Trophoblast cell (in vitro differentiated cells and primary cell): ENCODE measurements at regions not wholly inside any gene's neighbourhood (a gene's known extent, or its start where the extent isn't known, plus 50 kb on each side); places are given as distances from the start of the nearest gene placed in this dataset.

Source experiments
- DNase-seq, 2 donors: peaks; one replicate each; pipeline ENCODE4 v3.0.0-alpha.2; 2016
- H2AFZ ChIP-seq: 2 replicates; pipeline ENCODE4 v1.6.1; 2013; ENCODE audit warnings: low read length, moderate library complexity, mild to moderate bottlenecking; ENCODE audit not compliant: insufficient read depth, poor library complexity
- H2AK5ac ChIP-seq: 2 replicates; pipeline ENCODE4 v1.6.1; 2013; ENCODE audit warnings: mild to moderate bottlenecking, low read length
- H2BK120ac ChIP-seq: 2 replicates; pipeline ENCODE4 v1.6.1; 2013; ENCODE audit warnings: low read length, mild to moderate bottlenecking, moderate library complexity; ENCODE audit not compliant: insufficient read depth, poor library complexity
- H2BK12ac ChIP-seq: 2 replicates; pipeline ENCODE4 v1.6.1; 2013; ENCODE audit warnings: mild to moderate bottlenecking, low read length, moderate library complexity
- H2BK5ac ChIP-seq: 2 replicates; pipeline ENCODE4 v1.6.1; 2013; ENCODE audit warnings: low read length, low read depth, moderate library complexity, mild to moderate bottlenecking; ENCODE audit not compliant: poor library complexity
- H3K14ac ChIP-seq: 2 replicates; pipeline ENCODE4 v1.6.1; 2013; ENCODE audit warnings: mild to moderate bottlenecking, low read length
- H3K18ac ChIP-seq: 2 replicates; pipeline ENCODE4 v1.6.1; 2013; ENCODE audit warnings: mild to moderate bottlenecking, low read length
- H3K23ac ChIP-seq: 2 replicates; pipeline ENCODE4 v1.6.1; 2013; ENCODE audit warnings: low read length
- H3K27ac ChIP-seq: 2 replicates; pipeline ENCODE4 v1.5.1; 2013; ENCODE audit warnings: low read depth, mild to moderate bottlenecking, inconsistent platforms, low read length, moderate library complexity
- H3K27me3 ChIP-seq: 2 replicates; pipeline ENCODE4 v1.6.1; 2013; ENCODE audit warnings: inconsistent platforms, mild to moderate bottlenecking, low read length, moderate library complexity; ENCODE audit not compliant: insufficient read depth
- H3K36me3 ChIP-seq, 2 experiments: 1 replicate in 1 of 2; 2 replicates in 1 of 2; pipeline ENCODE4 v1.6.1; 2013; ENCODE audit warnings: low read length in 2 of 2, mild to moderate bottlenecking in 2 of 2, moderate library complexity in 1 of 2; ENCODE audit not compliant: insufficient read depth in 2 of 2, control insufficient read depth in 1 of 2
- H3K4ac ChIP-seq: 2 replicates; pipeline ENCODE4 v1.6.1; 2013; ENCODE audit warnings: low read depth, mild to moderate bottlenecking, low read length, moderate library complexity
- H3K4me1 ChIP-seq, 2 experiments: 1 replicate in 1 of 2; 2 replicates in 1 of 2; pipeline ENCODE4 v1.6.1; 2013; ENCODE audit warnings: low read length in 2 of 2, mild to moderate bottlenecking in 2 of 2, moderate library complexity in 1 of 2; ENCODE audit not compliant: insufficient read depth in 2 of 2, control insufficient read depth in 1 of 2
- H3K4me2 ChIP-seq: 2 replicates; pipeline ENCODE4 v1.6.1; 2013; ENCODE audit warnings: inconsistent platforms, mild to moderate bottlenecking, low read length, moderate library complexity
- H3K4me3 ChIP-seq: 2 replicates; pipeline ENCODE4 v1.5.1; 2013; ENCODE audit warnings: mild to moderate bottlenecking, low read depth, low read length, inconsistent platforms
- H3K79me1 ChIP-seq: one replicate; pipeline ENCODE4 v1.6.1; 2013; ENCODE audit warnings: low read length
- H3K79me2 ChIP-seq: 2 replicates; pipeline ENCODE4 v1.6.1; 2013; ENCODE audit warnings: low read length, mild to moderate bottlenecking; ENCODE audit not compliant: control insufficient read depth, insufficient read depth, poor library complexity
- H3K9ac ChIP-seq: 2 replicates; pipeline ENCODE4 v1.6.1; 2013; ENCODE audit warnings: mild to moderate bottlenecking, low read length
- H3K9me3 ChIP-seq: 2 replicates; pipeline ENCODE4 v1.6.1; 2013; ENCODE audit warnings: low read depth, mild to moderate bottlenecking, control low read depth, inconsistent platforms, low read length; ENCODE audit not compliant: insufficient read depth
- H4K12ac ChIP-seq: 2 replicates; pipeline ENCODE4 v1.6.1; 2013; ENCODE audit warnings: low read depth, mild to moderate bottlenecking, low read length, moderate library complexity
- H4K8ac ChIP-seq: 2 replicates; pipeline ENCODE4 v1.6.1; 2013; ENCODE audit warnings: low read depth, mild to moderate bottlenecking, low read length, moderate library complexity
- H4K91ac ChIP-seq: one replicate; pipeline ENCODE4 v1.6.1; 2013; ENCODE audit warnings: low read depth, mild to moderate bottlenecking, low read length, moderate library complexity
- WGBS: extraction: QIAGEN DNeasy Blood & Tissue Kit; methylation state at CpG from one replicate; pipeline ENCODE4 v1.1.7; 2013; ENCODE audit warnings: missing lambda C conversion rate; ENCODE audit not compliant: insufficient read length, insufficient coverage; ENCODE audit errors: extremely low coverage; 5-methylcytosine and 5-hydroxymethylcytosine counted together

- Histone ChIP-seq H2BK5ac (no peak overlapping the region), H3K4ac (no peak overlapping the region), H3K79me2 (no peaks in the 10 kb centered on the region), H2AFZ (no peak overlapping the region), H3K18ac (no peak overlapping the region), H3K23ac (no peak overlapping the region), H3K9ac (no peak overlapping the region), H3K79me1 (peaks cover 13% of the 10 kb centered on the region), H3K36me3 (no peaks in the 10 kb centered on the region), H2BK12ac (peak overlapping the region; percentile 27), H3K14ac (no peak overlapping the region), H3K27me3 (no peaks in the 10 kb centered on the region), H3K4me1 (peaks cover 0 to 11% of the 10 kb centered on the region in 2 experiments), H4K8ac (no peak overlapping the region), H4K91ac (no peak overlapping the region), H3K27ac (no peak overlapping the region), H3K9me3 (no peaks in the 10 kb centered on the region), H2BK120ac (peak overlapping the region; percentile 2), H4K12ac (no peak overlapping the region), H3K4me3 (no peak overlapping the region), H2AK5ac (no peak overlapping the region), H3K4me2 (no peak overlapping the region)
- no CpG with 5 or more reads among the region's 37 CpGs for WGBS
- no peak for DNase-seq
Measured at GRCh38 chr6:119440953-119441352, 91.4 kb upstream of the MAN1A1 start.

GRCh38 chr6:119436583-119436982 is 87.0 kb upstream of the MAN1A1 start:
- H3K23ac ChIP-seq: no peak overlapping the region
- H2AFZ ChIP-seq: no peak overlapping the region
- no peaks in the 10 kb centered on the region for H3K79me2 ChIP-seq
- DNase-seq: no peak
- WGBS: no CpG with 5 or more reads among the region's 3 CpGs
- no peak overlapping the region for H3K4ac ChIP-seq
- H3K36me3 ChIP-seq: no peaks in the 10 kb centered on the region
- no peak overlapping the region for H2BK12ac ChIP-seq
- no peak overlapping the region for H3K9ac ChIP-seq
- no peak overlapping the region for H2AK5ac ChIP-seq
- no peak overlapping the region for H3K18ac ChIP-seq
- H3K27ac ChIP-seq: no peak overlapping the region
- no peaks in the 10 kb centered on the region for H3K9me3 ChIP-seq
- H3K14ac ChIP-seq: no peak overlapping the region
- H2BK5ac ChIP-seq: no peak overlapping the region
- H4K91ac ChIP-seq: no peak overlapping the region
- H4K8ac ChIP-seq: no peak overlapping the region
- H3K4me1 ChIP-seq: no peaks in the 10 kb centered on the region
- no peak overlapping the region for H2BK120ac ChIP-seq
- no peak overlapping the region for H3K4me2 ChIP-seq
- H3K79me1 ChIP-seq: peaks cover 4% of the 10 kb centered on the region
- H4K12ac ChIP-seq: no peak overlapping the region
- no peaks in the 10 kb centered on the region for H3K27me3 ChIP-seq
- H3K4me3 ChIP-seq: no peak overlapping the region

- Histone ChIP-seq H3K79me2 (no peaks in the 10 kb centered on the region), H2AK5ac (no peak overlapping the region), H2BK120ac (peak overlapping the region; percentile 52), H3K27me3 (no peaks in the 10 kb centered on the region), H3K4me3 (no peak overlapping the region), H3K18ac (no peak overlapping the region), H3K9ac (no peak overlapping the region), H4K8ac (no peak overlapping the region), H3K9me3 (no peaks in the 10 kb centered on the region), H3K27ac (no peak overlapping the region), H2BK12ac (no peak overlapping the region), H4K91ac (no peak overlapping the region), H2BK5ac (peak overlapping the region; percentile 25), H3K79me1 (peaks cover 8% of the 10 kb centered on the region), H3K14ac (no peak overlapping the region), H2AFZ (no peak overlapping the region), H3K23ac (no peak overlapping the region), H3K4me2 (no peak overlapping the region), H3K36me3 (no peaks in the 10 kb centered on the region), H3K4ac (no peak overlapping the region), H4K12ac (no peak overlapping the region), H3K4me1 (no peaks in the 10 kb centered on the region)
- no peak for DNase-seq
- no CpG with 5 or more reads among the region's 1 CpG for WGBS
Measured at GRCh38 chr6:119431799-119432198, 82.2 kb upstream of the MAN1A1 start.

DNA sequence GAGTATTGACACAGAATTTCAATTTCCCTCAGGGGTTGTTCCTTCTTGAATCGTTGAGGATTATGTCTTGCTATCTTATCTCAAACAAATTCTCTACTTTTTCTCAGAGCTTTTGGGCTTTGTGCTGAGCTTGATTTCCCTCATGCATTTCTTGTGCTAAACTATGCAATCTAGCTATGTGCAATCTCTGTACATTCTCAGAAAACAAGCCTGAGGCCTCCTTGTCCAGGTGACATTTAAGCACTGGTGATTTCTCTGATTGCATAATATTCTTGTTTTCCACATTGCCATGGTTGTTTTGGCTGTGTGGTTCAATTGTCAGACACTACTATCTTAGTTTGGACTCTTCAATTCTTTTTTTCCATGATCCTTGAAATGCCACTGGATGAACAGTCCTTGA is 81.2 kb upstream of the MAN1A1 start:
- no peaks in the 10 kb centered on the region for H3K27me3 ChIP-seq
- H3K4ac ChIP-seq: no peak overlapping the region
- H2BK120ac ChIP-seq: no peak overlapping the region
- H3K18ac ChIP-seq: no peak overlapping the region
- H2AFZ ChIP-seq: no peak overlapping the region
- peaks cover 11% of the 10 kb centered on the region for H3K79me1 ChIP-seq
- peaks cover 0 to 2% of the 10 kb centered on the region in 2 experiments for H3K4me1 ChIP-seq
- H3K4me3 ChIP-seq: no peak overlapping the region
- no peak overlapping the region for H3K4me2 ChIP-seq
- no peak overlapping the region for H3K9ac ChIP-seq
- no peak overlapping the region for H4K8ac ChIP-seq
- no peak overlapping the region for H2BK12ac ChIP-seq
- H3K9me3 ChIP-seq: no peaks in the 10 kb centered on the region
- H3K79me2 ChIP-seq: no peaks in the 10 kb centered on the region
- H3K14ac ChIP-seq: no peak overlapping the region
- H4K91ac ChIP-seq: no peak overlapping the region
- H3K27ac ChIP-seq: peak overlapping the region; percentile 68
- H2BK5ac ChIP-seq: no peak overlapping the region
- no CpG with 5 or more reads among the region's 1 CpG for WGBS
- H3K36me3 ChIP-seq: no peaks in the 10 kb centered on the region
- no peak overlapping the region for H3K23ac ChIP-seq
- DNase-seq: peak; percentile 90 to 98
- H4K12ac ChIP-seq: no peak overlapping the region
- H2AK5ac ChIP-seq: no peak overlapping the region
